ENCODE measurements at regions not wholly inside any gene's neighbourhood (a gene's known extent, or its start where the extent isn't known, plus 50 kb on each side); places are given as distances from the start of the nearest gene placed in this dataset.
"Not testable (repeated sequence)": the region's sequence is repeated elsewhere in the genome, so short reads cannot be mapped to it uniquely, and the experiment has no call there.

GRCh38 chr2:82055846-82056245 is 1751.3 kb upstream of the LRRTM1 start:
- TF ChIP-seq CTCF (conservative IDR thresholded peaks at IDR 0.05; ENCODE audit: low read depth, low read length) = no peak
- no peak for DNase-seq (ENCODE audit: low read depth)
- H3K4me3 ChIP-seq (ENCODE audit: low read length) = no peak overlapping the region

GRCh38 chr2:82043867-82044266 is 1739.3 kb upstream of the LRRTM1 start:
- H3K4me3 ChIP-seq (ENCODE audit: low read length) = no peak overlapping the region
- no peak for TF ChIP-seq CTCF (conservative IDR thresholded peaks at IDR 0.05; ENCODE audit: low read depth, low read length)
- DNase-seq (ENCODE audit: low read depth) = no peak

- TF ChIP-seq CTCF (conservative IDR thresholded peaks at IDR 0.05; ENCODE audit: low read depth, low read length) = no peak
- no peak for DNase-seq (ENCODE audit: low read depth)
- no peak overlapping the region for H3K4me3 ChIP-seq (ENCODE audit: low read length)
These were observed 1723.5 kb upstream of the LRRTM1 start for GRCh38 chr2:82027921-82028615.

GRCh38 chr2:82023710-82024109 is 1719.2 kb upstream of the LRRTM1 start:
- DNase-seq (ENCODE audit: low read depth) = no peak
- H3K4me3 ChIP-seq (ENCODE audit: low read length) = no peak overlapping the region
- peak; percentile 41 for TF ChIP-seq CTCF (conservative IDR thresholded peaks at IDR 0.05; ENCODE audit: low read depth, low read length)

GRCh38 chr2:82013641-82014040 is 1709.1 kb upstream of the LRRTM1 start:
- TF ChIP-seq CTCF (conservative IDR thresholded peaks at IDR 0.05; ENCODE audit: low read depth, low read length) = no peak
- H3K4me3 ChIP-seq (ENCODE audit: low read length) = no peak overlapping the region
- DNase-seq (ENCODE audit: low read depth) = no peak

- no peak for TF ChIP-seq CTCF (conservative IDR thresholded peaks at IDR 0.05; ENCODE audit: low read depth, low read length)
- DNase-seq (ENCODE audit: low read depth) = no peak
- H3K4me3 ChIP-seq (ENCODE audit: low read length) = no peak overlapping the region
These were observed 1702.6 kb upstream of the LRRTM1 start for GRCh38 chr2:82007071-82007664.

- not testable (repeated sequence) for DNase-seq (ENCODE audit: low read depth); H3K4me3 ChIP-seq (ENCODE audit: low read length)
These were observed 1701.3 kb upstream of the LRRTM1 start for GRCh38 chr2:82005889-82006288.
